ENCODE measurements at regions not wholly inside any gene's neighbourhood (a gene's known extent, or its start where the extent isn't known, plus 50 kb on each side); places are given as distances from the start of the nearest gene placed in this dataset.
A peak's percentile ranks its signal among the peaks of the same experiment; 100 is the strongest.

- H4K91ac ChIP-seq (ENCODE audit: low read depth, low read length): no peak overlapping the region
- no peak overlapping the region for H2BK5ac ChIP-seq (ENCODE audit: low read depth, low read length, poor library complexity)
- no peak overlapping the region for H2AK5ac ChIP-seq (ENCODE audit: low read length)
- no peak overlapping the region for H3K4me2 ChIP-seq (ENCODE audit: low read length)
- H3K4ac ChIP-seq (ENCODE audit: low read depth, low read length): no peak overlapping the region
- H3K23ac ChIP-seq (ENCODE audit: low read length): no peak overlapping the region
- no peak overlapping the region for H3K18ac ChIP-seq (ENCODE audit: low read length)
- H4K8ac ChIP-seq (ENCODE audit: low read depth, low read length): no peak overlapping the region
- H3K14ac ChIP-seq (ENCODE audit: low read length): no peak overlapping the region
- no peak overlapping the region for H2BK12ac ChIP-seq (ENCODE audit: low read length)
- H3K9ac ChIP-seq (ENCODE audit: low read length): no peak overlapping the region
- no peaks in the 10 kb centered on the region for H3K27me3 ChIP-seq (ENCODE audit: insufficient read depth, low read length)
- H3K4me3 ChIP-seq (ENCODE audit: low read depth, low read length): no peak overlapping the region
- no peaks in the 10 kb centered on the region for H3K79me1 ChIP-seq (ENCODE audit: low read length)
- no CpG with 5 or more reads among the region's 2 CpGs for WGBS (ENCODE audit: extremely low coverage, insufficient coverage, insufficient read length)
- H3K9me3 ChIP-seq (ENCODE audit: insufficient read depth, low read depth, low read length): no peaks in the 10 kb centered on the region
- no peaks in the 10 kb centered on the region for H3K4me1 ChIP-seq (ENCODE audit: control insufficient read depth in 1 of 2, insufficient read depth in 2 of 2, low read length in 2 of 2)
- DNase-seq: no peak
- H2AFZ ChIP-seq (ENCODE audit: insufficient read depth, low read length, poor library complexity): no peak overlapping the region
- no peak overlapping the region for H2BK120ac ChIP-seq (ENCODE audit: insufficient read depth, low read length, poor library complexity)
- H4K12ac ChIP-seq (ENCODE audit: low read depth, low read length): no peak overlapping the region
- H3K27ac ChIP-seq (ENCODE audit: low read depth, low read length): no peak overlapping the region
- H3K36me3 ChIP-seq (ENCODE audit: control insufficient read depth in 1 of 2, insufficient read depth in 2 of 2, low read length in 2 of 2): no peaks in the 10 kb centered on the region
- no peaks in the 10 kb centered on the region for H3K79me2 ChIP-seq (ENCODE audit: control insufficient read depth, insufficient read depth, low read length, poor library complexity)
Measured at GRCh38 chr2:105502625-105503334, 103.9 kb upstream of the FHL2 start.

GRCh38 chr2:105498281-105498846 is 99.5 kb upstream of the FHL2 start:
- H3K27me3 ChIP-seq (ENCODE audit: insufficient read depth, low read length): no peaks in the 10 kb centered on the region
- no peak overlapping the region for H4K91ac ChIP-seq (ENCODE audit: low read depth, low read length)
- no peak overlapping the region for H3K27ac ChIP-seq (ENCODE audit: low read depth, low read length)
- H3K79me2 ChIP-seq (ENCODE audit: control insufficient read depth, insufficient read depth, low read length, poor library complexity): no peaks in the 10 kb centered on the region
- H2BK12ac ChIP-seq (ENCODE audit: low read length): no peak overlapping the region
- H3K23ac ChIP-seq (ENCODE audit: low read length): no peak overlapping the region
- no peak overlapping the region for H2BK120ac ChIP-seq (ENCODE audit: insufficient read depth, low read length, poor library complexity)
- no peak overlapping the region for H4K12ac ChIP-seq (ENCODE audit: low read depth, low read length)
- WGBS (ENCODE audit: extremely low coverage, insufficient coverage, insufficient read length): no CpG with 5 or more reads among the region's 5 CpGs
- H3K18ac ChIP-seq (ENCODE audit: low read length): no peak overlapping the region
- no peak overlapping the region for H3K4me2 ChIP-seq (ENCODE audit: low read length)
- H3K79me1 ChIP-seq (ENCODE audit: low read length): no peaks in the 10 kb centered on the region
- peaks cover 2% of the 10 kb centered on the region for H3K9me3 ChIP-seq (ENCODE audit: insufficient read depth, low read depth, low read length)
- H3K14ac ChIP-seq (ENCODE audit: low read length): no peak overlapping the region
- H2BK5ac ChIP-seq (ENCODE audit: low read depth, low read length, poor library complexity): no peak overlapping the region
- no peak overlapping the region for H3K4me3 ChIP-seq (ENCODE audit: low read depth, low read length)
- no peaks in the 10 kb centered on the region for H3K4me1 ChIP-seq (ENCODE audit: control insufficient read depth in 1 of 2, insufficient read depth in 2 of 2, low read length in 2 of 2)
- peak overlapping the region; percentile 50 for H2AFZ ChIP-seq (ENCODE audit: insufficient read depth, low read length, poor library complexity)
- H2AK5ac ChIP-seq (ENCODE audit: low read length): no peak overlapping the region
- no peak overlapping the region for H3K4ac ChIP-seq (ENCODE audit: low read depth, low read length)
- H3K9ac ChIP-seq (ENCODE audit: low read length): no peak overlapping the region
- no peaks in the 10 kb centered on the region for H3K36me3 ChIP-seq (ENCODE audit: control insufficient read depth in 1 of 2, insufficient read depth in 2 of 2, low read length in 2 of 2)
- no peak overlapping the region for H4K8ac ChIP-seq (ENCODE audit: low read depth, low read length)
- no peak for DNase-seq

- Histone ChIP-seq H2BK5ac (ENCODE audit: low read depth, low read length, poor library complexity) (no peak overlapping the region), H3K79me2 (ENCODE audit: control insufficient read depth, insufficient read depth, low read length, poor library complexity) (no peaks in the 10 kb centered on the region), H2AK5ac (ENCODE audit: low read length) (no peak overlapping the region), H3K14ac (ENCODE audit: low read length) (no peak overlapping the region), H4K91ac (ENCODE audit: low read depth, low read length) (no peak overlapping the region), H3K4ac (ENCODE audit: low read depth, low read length) (no peak overlapping the region), H2BK12ac (ENCODE audit: low read length) (no peak overlapping the region), H3K4me3 (ENCODE audit: low read depth, low read length) (no peak overlapping the region), H4K8ac (ENCODE audit: low read depth, low read length) (no peak overlapping the region), H3K23ac (ENCODE audit: low read length) (no peak overlapping the region), H3K4me1 (ENCODE audit: control insufficient read depth in 1 of 2, insufficient read depth in 2 of 2, low read length in 2 of 2) (no peaks in the 10 kb centered on the region), H3K18ac (ENCODE audit: low read length) (no peak overlapping the region), H3K36me3 (ENCODE audit: control insufficient read depth in 1 of 2, insufficient read depth in 2 of 2, low read length in 2 of 2) (no peaks in the 10 kb centered on the region), H3K27ac (ENCODE audit: low read depth, low read length) (no peak overlapping the region), H2AFZ (ENCODE audit: insufficient read depth, low read length, poor library complexity) (no peak overlapping the region), H3K9me3 (ENCODE audit: insufficient read depth, low read depth, low read length) (peaks cover 2% of the 10 kb centered on the region), H4K12ac (ENCODE audit: low read depth, low read length) (no peak overlapping the region), H3K79me1 (ENCODE audit: low read length) (no peaks in the 10 kb centered on the region), H3K27me3 (ENCODE audit: insufficient read depth, low read length) (no peaks in the 10 kb centered on the region), H3K4me2 (ENCODE audit: low read length) (no peak overlapping the region), H2BK120ac (ENCODE audit: insufficient read depth, low read length, poor library complexity) (no peak overlapping the region), H3K9ac (ENCODE audit: low read length) (no peak overlapping the region)
- DNase-seq: no peak
- no CpG with 5 or more reads among the region's 4 CpGs for WGBS (ENCODE audit: extremely low coverage, insufficient coverage, insufficient read length)
Measured at GRCh38 chr2:105497094-105497493, 98.2 kb upstream of the FHL2 start.

GRCh38 chr2:105496271-105496670 is 97.4 kb upstream of the FHL2 start:
- Histone ChIP-seq H3K4ac (ENCODE audit: low read depth, low read length) (no peak overlapping the region), H3K9ac (ENCODE audit: low read length) (no peak overlapping the region), H3K4me1 (ENCODE audit: control insufficient read depth in 1 of 2, insufficient read depth in 2 of 2, low read length in 2 of 2) (no peaks in the 10 kb centered on the region), H2BK120ac (ENCODE audit: insufficient read depth, low read length, poor library complexity) (no peak overlapping the region), H3K4me2 (ENCODE audit: low read length) (no peak overlapping the region), H2AFZ (ENCODE audit: insufficient read depth, low read length, poor library complexity) (no peak overlapping the region), H3K27ac (ENCODE audit: low read depth, low read length) (no peak overlapping the region), H4K91ac (ENCODE audit: low read depth, low read length) (no peak overlapping the region), H2AK5ac (ENCODE audit: low read length) (no peak overlapping the region), H3K18ac (ENCODE audit: low read length) (no peak overlapping the region), H3K79me2 (ENCODE audit: control insufficient read depth, insufficient read depth, low read length, poor library complexity) (no peaks in the 10 kb centered on the region), H3K27me3 (ENCODE audit: insufficient read depth, low read length) (no peaks in the 10 kb centered on the region), H3K36me3 (ENCODE audit: control insufficient read depth in 1 of 2, insufficient read depth in 2 of 2, low read length in 2 of 2) (no peaks in the 10 kb centered on the region), H3K4me3 (ENCODE audit: low read depth, low read length) (no peak overlapping the region), H4K12ac (ENCODE audit: low read depth, low read length) (no peak overlapping the region), H3K9me3 (ENCODE audit: insufficient read depth, low read depth, low read length) (peaks cover 2% of the 10 kb centered on the region), H3K79me1 (ENCODE audit: low read length) (no peaks in the 10 kb centered on the region), H3K14ac (ENCODE audit: low read length) (no peak overlapping the region), H2BK12ac (ENCODE audit: low read length) (no peak overlapping the region), H3K23ac (ENCODE audit: low read length) (no peak overlapping the region), H2BK5ac (ENCODE audit: low read depth, low read length, poor library complexity) (no peak overlapping the region), H4K8ac (ENCODE audit: low read depth, low read length) (no peak overlapping the region)
- no CpG with 5 or more reads among the region's 3 CpGs for WGBS (ENCODE audit: extremely low coverage, insufficient coverage, insufficient read length)
- no peak for DNase-seq

Data from trophoblast cell (in vitro differentiated cells and primary cell).